Left lung (tissue), 4 donors: ENCODE measurements at regions not wholly inside any gene's neighbourhood (a gene's known extent, or its start where the extent isn't known, plus 50 kb on each side); places are given as distances from the start of the nearest gene placed in this dataset.
"Not testable (repeated sequence)": the region's sequence is repeated elsewhere in the genome, so short reads cannot be mapped to it uniquely, and the experiment has no call there.

Experiments used
- ATAC-seq: fragments of 200-7000 bp; cut with Tn5 transposase; one replicate; pipeline ENCODE4 v1.9.1; 2020; ENCODE audit warnings: moderate library complexity
- DNase-seq, 4 donors: peaks; one replicate each; pipeline ENCODE4 v3.0.0-alpha.2; 2013 to 2020
- H3K27ac ChIP-seq, 2 donors: fragments of 200-600 bp; sonication (generic) in 1 of 2; one replicate each; pipeline versions ENCODE4 v1.5.0 to v1.8.0; 2020 to 2021
- H3K27me3 ChIP-seq, 2 donors: fragments of 200-600 bp; sonication (generic) in 1 of 2; one replicate each; pipeline versions ENCODE4 v1.5.0 to v1.8.0; 2020 to 2021
- H3K36me3 ChIP-seq, 2 donors: fragments of 200-600 bp; sonication (generic) in 1 of 2; one replicate each; pipeline versions ENCODE4 v1.5.0 to v1.8.0; 2020 to 2021
- H3K4me1 ChIP-seq, 2 donors: fragments of 200-600 bp; one replicate each; pipeline ENCODE4 v1.8.0; 2021
- H3K4me3 ChIP-seq, 2 donors: fragments of 200-600 bp; sonication (generic) in 1 of 2; one replicate each; pipeline versions ENCODE4 v1.5.0 to v1.8.0; 2020 to 2021; ENCODE audit warnings: mild to moderate bottlenecking in 1 of 2
- H3K9me3 ChIP-seq, 2 donors: fragments of 200-600 bp; sonication (generic) in 1 of 2; one replicate each; pipeline versions ENCODE4 v1.5.0 to v1.8.0; 2020 to 2021
- intact Hi-C, 2 donors: fragments of 100-400 bp; cut with DNase I; formaldehyde crosslinking; loops; one replicate each; pipeline versions ENCODE4 v1.11.2 to v1.14.2; 2022
- TF ChIP-seq, protein P1 (sequence below), 2 donors: fragments of 200-600 bp; sonication (generic) in 1 of 2; IDR thresholded peaks; one replicate each; pipeline versions ENCODE4 v1.5.0 to v1.8.0; 2021; ENCODE audit warnings: antibody characterized with exemption in 2 of 2
- donor health status: DM: no; HTN: yes; CAD: no.
- donor health status: DM: no; HTN: no; CAD: no.

- intact Hi-C loops = no loop called here
- H3K27ac ChIP-seq = no peak overlapping the region
- H3K27me3 ChIP-seq = no peaks in the 10 kb centered on the region
- H3K4me1 ChIP-seq = no peaks in the 10 kb centered on the region
- TF ChIP-seq, protein P1, sequence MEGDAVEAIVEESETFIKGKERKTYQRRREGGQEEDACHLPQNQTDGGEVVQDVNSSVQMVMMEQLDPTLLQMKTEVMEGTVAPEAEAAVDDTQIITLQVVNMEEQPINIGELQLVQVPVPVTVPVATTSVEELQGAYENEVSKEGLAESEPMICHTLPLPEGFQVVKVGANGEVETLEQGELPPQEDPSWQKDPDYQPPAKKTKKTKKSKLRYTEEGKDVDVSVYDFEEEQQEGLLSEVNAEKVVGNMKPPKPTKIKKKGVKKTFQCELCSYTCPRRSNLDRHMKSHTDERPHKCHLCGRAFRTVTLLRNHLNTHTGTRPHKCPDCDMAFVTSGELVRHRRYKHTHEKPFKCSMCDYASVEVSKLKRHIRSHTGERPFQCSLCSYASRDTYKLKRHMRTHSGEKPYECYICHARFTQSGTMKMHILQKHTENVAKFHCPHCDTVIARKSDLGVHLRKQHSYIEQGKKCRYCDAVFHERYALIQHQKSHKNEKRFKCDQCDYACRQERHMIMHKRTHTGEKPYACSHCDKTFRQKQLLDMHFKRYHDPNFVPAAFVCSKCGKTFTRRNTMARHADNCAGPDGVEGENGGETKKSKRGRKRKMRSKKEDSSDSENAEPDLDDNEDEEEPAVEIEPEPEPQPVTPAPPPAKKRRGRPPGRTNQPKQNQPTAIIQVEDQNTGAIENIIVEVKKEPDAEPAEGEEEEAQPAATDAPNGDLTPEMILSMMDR (IDR thresholded peaks at IDR 0.05) = no peak
- peaks cover 0 to 7% of the 10 kb centered on the region in 2 donors for H3K9me3 ChIP-seq
- H3K36me3 ChIP-seq = no peaks in the 10 kb centered on the region
- H3K4me3 ChIP-seq = no peak overlapping the region
- ATAC-seq = peak; percentile 34
- DNase-seq = no peak
Measured at GRCh38 chr14:86346818-86347384, 817.0 kb downstream of the FLRT2 start.

DNA sequence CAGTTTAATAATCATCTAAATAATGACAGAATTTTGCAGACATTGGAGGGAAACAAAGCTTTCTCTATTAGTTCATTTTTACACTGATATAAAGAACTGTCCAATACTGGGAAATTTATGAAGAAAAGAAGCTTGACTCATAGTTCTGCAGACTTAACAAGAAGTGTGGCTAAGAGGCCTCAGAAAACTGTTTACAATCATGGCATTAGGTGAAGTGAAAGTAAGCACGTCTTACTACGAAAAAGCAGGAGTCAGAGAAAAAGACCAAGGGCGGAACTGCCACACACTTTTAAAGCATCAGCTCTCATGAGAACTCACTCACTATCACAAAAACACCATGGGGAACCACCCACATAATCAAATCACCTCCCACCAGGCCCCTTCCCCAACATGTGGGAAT is 804.4 kb downstream of the FLRT2 start:
- Histone ChIP-seq H3K4me1 (no peaks in the 10 kb centered on the region), H3K9me3 (no peaks in the 10 kb centered on the region), H3K27ac (no peak overlapping the region), H3K27me3 (no peaks in the 10 kb centered on the region), H3K36me3 (no peaks in the 10 kb centered on the region), H3K4me3 (no peak overlapping the region)
- DNase-seq = no peak
- TF ChIP-seq, protein P1 (IDR thresholded peaks at IDR 0.05) = no peak
- intact Hi-C loops = no loop called here
- no peak for ATAC-seq

GRCh38 chr14:86333493-86333892 is 803.5 kb downstream of the FLRT2 start:
- TF ChIP-seq, protein P1 (IDR thresholded peaks at IDR 0.05) = no peak
- Histone ChIP-seq H3K27ac (no peak overlapping the region), H3K4me3 (no peak overlapping the region), H3K4me1 (no peaks in the 10 kb centered on the region), H3K9me3 (no peaks in the 10 kb centered on the region), H3K27me3 (no peaks in the 10 kb centered on the region), H3K36me3 (no peaks in the 10 kb centered on the region)
- DNase-seq = peak in 1 of 4 donors; percentile 10
- ATAC-seq = no peak
- intact Hi-C loops = no loop called here

- H3K9me3 ChIP-seq = no peaks in the 10 kb centered on the region
- H3K36me3 ChIP-seq = no peaks in the 10 kb centered on the region
- H3K4me1 ChIP-seq = no peaks in the 10 kb centered on the region
- no peak for ATAC-seq
- no peak overlapping the region for H3K27ac ChIP-seq
- no peaks in the 10 kb centered on the region for H3K27me3 ChIP-seq
- no peak overlapping the region for H3K4me3 ChIP-seq
- no peak for DNase-seq
- intact Hi-C loops = no loop called here
- TF ChIP-seq, protein P1 (IDR thresholded peaks at IDR 0.05) = no peak
Measured at GRCh38 chr14:86331341-86331740, 801.4 kb downstream of the FLRT2 start.

GRCh38 chr14:86321151-86321550 is 791.2 kb downstream of the FLRT2 start:
- no peak overlapping the region for H3K27ac ChIP-seq
- DNase-seq = no peak
- peaks cover 0 to 2% of the 10 kb centered on the region in 2 donors for H3K9me3 ChIP-seq
- no peaks in the 10 kb centered on the region for H3K4me1 ChIP-seq
- no peak for ATAC-seq
- H3K4me3 ChIP-seq = no peak overlapping the region
- intact Hi-C loops = no loop called here
- TF ChIP-seq, protein P1 (IDR thresholded peaks at IDR 0.05) = no peak
- H3K27me3 ChIP-seq = no peaks in the 10 kb centered on the region
- no peaks in the 10 kb centered on the region for H3K36me3 ChIP-seq

DNA sequence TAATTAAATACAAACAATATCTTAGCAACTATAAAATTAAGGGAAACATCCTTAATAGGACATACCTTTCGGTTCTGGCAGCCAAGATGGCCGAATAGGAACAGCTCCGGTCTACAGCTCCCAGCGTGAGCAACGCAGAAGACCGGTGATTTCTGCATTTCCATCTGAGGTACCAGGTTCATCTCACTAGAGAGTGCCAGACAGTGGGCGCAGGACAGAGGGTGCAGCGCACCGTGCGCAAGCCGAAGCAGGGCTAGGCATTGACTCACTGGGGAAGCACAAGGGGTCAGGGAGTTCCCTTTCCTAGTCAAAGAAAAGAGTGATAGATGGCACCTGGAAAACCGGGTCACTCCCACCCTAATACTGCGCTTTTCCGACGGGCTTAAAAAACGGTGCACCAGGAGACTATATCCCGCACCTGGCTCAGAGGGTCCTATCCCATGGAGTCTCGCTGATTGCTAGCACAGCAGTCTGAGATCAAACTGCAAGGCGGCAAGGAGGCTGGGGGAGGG is 782.3 kb downstream of the FLRT2 start:
- H3K36me3 ChIP-seq, DNase-seq, H3K27ac ChIP-seq, H3K9me3 ChIP-seq, H3K4me3 ChIP-seq, H3K4me1 ChIP-seq, H3K27me3 ChIP-seq, ATAC-seq, intact Hi-C loops: not testable (repeated sequence)
